ENCODE measurements at regions not wholly inside any gene's neighbourhood (a gene's known extent, or its start where the extent isn't known, plus 50 kb on each side); places are given as distances from the start of the nearest gene placed in this dataset.
"Not testable (repeated sequence)": the region's sequence is repeated elsewhere in the genome, so short reads cannot be mapped to it uniquely, and the experiment has no call there.

DNA sequence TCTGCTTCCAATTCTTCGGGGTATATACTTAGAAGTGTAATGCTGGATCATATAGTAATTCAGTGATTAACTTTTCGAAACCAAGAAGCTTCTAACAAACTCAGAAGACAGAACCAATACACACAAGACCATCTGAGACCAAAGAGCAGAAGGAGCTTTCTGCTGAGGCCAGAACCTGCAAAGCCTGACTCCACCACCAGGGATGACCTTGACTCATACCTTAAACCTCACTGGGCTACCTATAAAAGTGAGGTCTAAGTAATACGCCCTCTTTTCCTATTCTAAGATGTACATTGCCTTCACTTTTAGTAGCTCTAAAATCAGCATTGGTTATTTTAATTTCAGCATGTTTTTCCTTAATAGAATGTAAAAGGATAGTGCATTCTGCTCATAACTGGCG lies 84.8 kb downstream of the FOXF2 start:
- Mint-ChIP-seq H3K4me3 (no peak overlapping the region), H3K27ac (no peak overlapping the region), H3K4me1 (no peaks in the 10 kb centered on the region), H3K36me3 (ENCODE audit: low read depth) (no peaks in the 10 kb centered on the region), H3K27me3 (peaks cover 4% of the 10 kb centered on the region), H3K9me3 (no peaks in the 10 kb centered on the region)
- CTCF ChIA-PET = no interaction called here
- DNase-seq = no peak
- POLR2A ChIA-PET = no interaction called here

DNA sequence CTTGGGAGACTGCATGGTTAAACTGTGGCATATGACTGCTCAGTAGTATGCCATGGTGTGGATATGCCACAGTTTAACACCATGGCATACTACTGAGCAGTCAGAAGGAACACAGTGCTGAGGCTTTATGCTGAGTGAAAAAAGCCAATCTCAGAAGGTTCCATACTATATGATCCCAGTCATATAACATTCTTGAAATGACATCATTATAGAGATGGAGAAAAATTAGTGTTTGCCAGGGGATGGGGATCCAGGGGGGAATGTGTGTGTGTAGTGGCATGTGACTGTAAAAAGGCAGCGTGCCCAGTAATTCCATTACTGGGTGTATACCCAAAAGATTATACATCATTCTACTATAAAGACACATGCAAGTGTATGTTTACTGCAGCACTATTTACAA lies 85.8 kb downstream of the FOXF2 start:
- no peak for DNase-seq
- Mint-ChIP-seq H3K4me1 (no peaks in the 10 kb centered on the region), H3K27ac (no peak overlapping the region), H3K4me3 (no peak overlapping the region), H3K9me3 (no peaks in the 10 kb centered on the region), H3K36me3 (ENCODE audit: low read depth) (no peaks in the 10 kb centered on the region), H3K27me3 (peaks cover 1% of the 10 kb centered on the region)
- CTCF ChIA-PET = no interaction called here
- POLR2A ChIA-PET = no interaction called here

DNA sequence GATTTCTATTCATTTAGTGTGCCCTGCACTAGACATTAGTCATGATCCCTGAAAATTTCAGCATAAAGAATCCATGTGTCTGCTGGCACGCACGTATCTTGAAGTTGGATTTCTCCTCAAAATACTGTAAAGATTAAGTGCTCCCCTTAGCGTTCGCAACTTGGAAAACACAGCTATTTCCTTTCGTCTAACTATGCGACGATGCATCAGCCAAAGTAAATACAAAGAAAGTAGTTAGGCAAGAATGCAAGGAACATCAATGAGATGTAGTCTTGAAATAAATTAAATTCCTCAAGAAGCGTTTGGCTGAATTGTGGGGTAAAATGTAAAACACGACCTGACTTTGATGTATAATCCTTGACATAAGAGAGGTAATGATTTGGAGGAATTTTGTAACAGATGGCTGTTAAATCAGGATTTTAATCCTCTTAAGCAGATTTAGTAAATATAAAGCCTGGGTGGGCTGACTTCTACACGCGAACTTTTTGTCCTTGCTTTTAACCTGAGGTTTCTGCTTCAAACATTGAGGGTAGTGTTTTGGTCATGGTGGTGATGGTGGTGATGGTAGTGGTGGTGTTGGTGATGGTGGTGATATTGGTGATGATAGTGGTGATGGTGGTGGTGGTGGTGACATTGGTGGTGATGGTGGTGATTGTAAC lies 88.2 kb downstream of the FOXF2 start:
- ChIA-PET POLR2A (no interaction called here), CTCF (no interaction called here)
- Mint-ChIP-seq H3K4me1 (no peaks in the 10 kb centered on the region), H3K27me3 (peaks cover 8% of the 10 kb centered on the region), H3K36me3 (ENCODE audit: low read depth) (no peaks in the 10 kb centered on the region), H3K4me3 (no peak overlapping the region), H3K27ac (no peak overlapping the region), H3K9me3 (no peaks in the 10 kb centered on the region)
- no peak for DNase-seq

DNA sequence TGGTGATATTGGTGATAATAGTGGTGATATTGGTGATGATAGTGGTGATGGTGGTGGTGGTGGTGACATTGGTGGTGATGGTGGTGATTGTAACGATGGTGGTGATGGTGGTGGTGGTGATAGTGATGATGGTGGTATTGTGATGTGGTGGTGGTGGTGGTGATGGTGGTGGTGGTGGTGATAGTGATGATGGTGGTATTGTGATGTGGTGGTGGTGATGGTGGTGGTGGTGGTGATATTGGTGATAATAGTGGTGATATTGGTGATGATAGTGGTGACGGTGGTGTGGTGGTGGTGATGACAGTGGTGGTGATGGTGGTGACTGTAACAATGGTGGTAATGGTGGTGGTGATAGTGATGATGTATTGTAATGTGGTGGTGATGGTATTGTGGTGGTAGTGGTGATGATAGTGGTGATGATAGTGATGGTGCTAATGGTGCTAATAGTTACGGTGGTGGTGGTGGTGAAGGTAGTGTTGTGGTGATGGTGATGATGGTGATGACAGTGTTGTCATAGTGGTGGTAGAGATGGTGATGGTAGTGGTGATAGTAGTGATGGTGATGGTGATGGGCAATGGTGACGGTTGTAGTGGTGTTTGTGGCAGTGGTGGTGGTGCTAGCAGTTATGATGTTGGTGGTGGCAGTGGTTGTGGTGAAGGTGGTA lies 88.9 kb downstream of the FOXF2 start:
- POLR2A ChIA-PET; H3K4me3 Mint-ChIP-seq; CTCF ChIA-PET; H3K36me3 Mint-ChIP-seq (ENCODE audit: low read depth); H3K27me3 Mint-ChIP-seq; H3K4me1 Mint-ChIP-seq; H3K9me3 Mint-ChIP-seq; DNase-seq; H3K27ac Mint-ChIP-seq: not testable (repeated sequence)

DNA sequence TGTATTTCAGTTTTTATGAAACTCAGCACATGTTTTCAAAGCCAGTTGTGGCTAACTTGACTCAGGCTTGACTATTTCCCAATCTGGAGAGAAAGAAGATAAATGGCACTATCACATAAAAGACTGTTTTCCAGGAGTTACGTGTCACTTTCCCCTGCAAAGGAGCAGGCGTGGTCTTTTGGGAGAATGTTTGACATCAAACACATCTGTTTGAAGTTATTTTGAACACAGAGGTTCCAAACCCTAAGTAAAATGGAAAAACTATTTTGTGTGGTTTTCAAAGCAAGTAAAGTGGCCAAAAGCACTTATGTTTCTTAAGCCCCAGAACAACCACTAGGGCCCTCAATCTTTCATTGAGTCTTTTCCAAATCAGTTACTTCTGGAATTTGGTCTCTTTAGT lies 89.7 kb downstream of the FOXF2 start:
- Mint-ChIP-seq H3K9me3 (no peaks in the 10 kb centered on the region), H3K4me1 (no peaks in the 10 kb centered on the region), H3K27ac (no peak overlapping the region), H3K4me3 (no peak overlapping the region), H3K36me3 (ENCODE audit: low read depth) (no peaks in the 10 kb centered on the region), H3K27me3 (peaks cover 12% of the 10 kb centered on the region)
- ChIA-PET CTCF (no interaction called here), POLR2A (no interaction called here)
- DNase-seq = no peak

DNA sequence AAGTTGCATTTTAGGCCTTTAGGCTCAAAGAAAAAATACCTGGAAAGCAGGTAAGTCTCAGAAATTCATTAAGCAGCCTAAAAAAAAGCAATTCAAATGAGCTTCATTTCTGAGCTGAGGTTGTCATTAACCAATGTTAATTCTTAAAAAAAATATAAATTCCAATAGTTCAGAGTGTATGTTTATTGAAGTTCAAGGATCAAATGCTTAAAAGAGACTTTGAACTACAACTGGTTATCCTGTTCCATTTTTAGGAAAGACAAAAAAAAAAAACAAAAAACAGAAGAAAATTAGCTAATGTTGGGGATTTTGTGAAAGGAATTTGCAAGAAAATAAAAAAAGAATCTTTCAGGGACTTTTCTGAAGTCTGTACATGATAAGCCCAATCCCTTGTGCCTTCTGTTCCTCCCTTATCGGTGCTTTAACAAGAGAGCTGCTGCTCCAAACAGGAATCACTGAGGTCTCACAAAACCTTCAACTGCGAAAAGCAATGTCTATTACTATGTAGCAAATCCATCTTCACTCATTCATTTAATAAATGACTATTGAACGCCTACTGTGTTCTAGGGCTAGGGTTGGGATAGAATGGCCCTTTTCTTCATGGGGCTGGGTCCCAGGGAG lies 90.3 kb downstream of the FOXF2 start:
- Mint-ChIP-seq H3K9me3 (no peaks in the 10 kb centered on the region), H3K4me3 (no peak overlapping the region), H3K4me1 (no peaks in the 10 kb centered on the region), H3K36me3 (ENCODE audit: low read depth) (no peaks in the 10 kb centered on the region), H3K27ac (no peak overlapping the region), H3K27me3 (peaks cover 12% of the 10 kb centered on the region)
- CTCF ChIA-PET = no interaction called here
- POLR2A ChIA-PET = no interaction called here
- no peak for DNase-seq

DNA sequence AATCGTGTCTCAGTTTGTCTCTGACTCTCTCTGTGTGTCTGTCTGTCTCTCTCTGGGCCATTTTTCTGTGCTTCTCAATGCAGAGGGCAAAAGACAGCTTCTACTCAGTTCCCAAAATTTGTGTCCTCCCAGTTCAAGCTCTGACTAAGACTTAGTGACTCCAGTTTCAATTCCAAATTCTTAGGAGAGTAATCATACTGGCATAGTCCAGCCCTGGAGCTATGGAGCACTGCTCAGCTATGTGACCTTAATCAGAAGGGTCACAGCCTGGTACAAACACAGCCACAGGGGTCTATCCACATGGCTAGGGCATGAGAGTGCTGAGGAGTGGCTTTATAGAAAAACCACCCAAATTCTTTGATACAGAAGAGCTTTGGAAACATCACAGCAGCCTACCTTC lies 91.9 kb downstream of the FOXF2 start:
- Mint-ChIP-seq H3K4me3 (no peak overlapping the region), H3K27ac (no peak overlapping the region), H3K9me3 (no peaks in the 10 kb centered on the region), H3K36me3 (ENCODE audit: low read depth) (no peaks in the 10 kb centered on the region), H3K27me3 (peaks cover 17% of the 10 kb centered on the region), H3K4me1 (no peaks in the 10 kb centered on the region)
- DNase-seq = no peak
- CTCF ChIA-PET = interaction anchor here (1.3 kb wide), 1 partner anchor 12 kb away, joined by 4 read pairs; no protein-coding TSS in a partner anchor
- POLR2A ChIA-PET = no interaction called here

DNA sequence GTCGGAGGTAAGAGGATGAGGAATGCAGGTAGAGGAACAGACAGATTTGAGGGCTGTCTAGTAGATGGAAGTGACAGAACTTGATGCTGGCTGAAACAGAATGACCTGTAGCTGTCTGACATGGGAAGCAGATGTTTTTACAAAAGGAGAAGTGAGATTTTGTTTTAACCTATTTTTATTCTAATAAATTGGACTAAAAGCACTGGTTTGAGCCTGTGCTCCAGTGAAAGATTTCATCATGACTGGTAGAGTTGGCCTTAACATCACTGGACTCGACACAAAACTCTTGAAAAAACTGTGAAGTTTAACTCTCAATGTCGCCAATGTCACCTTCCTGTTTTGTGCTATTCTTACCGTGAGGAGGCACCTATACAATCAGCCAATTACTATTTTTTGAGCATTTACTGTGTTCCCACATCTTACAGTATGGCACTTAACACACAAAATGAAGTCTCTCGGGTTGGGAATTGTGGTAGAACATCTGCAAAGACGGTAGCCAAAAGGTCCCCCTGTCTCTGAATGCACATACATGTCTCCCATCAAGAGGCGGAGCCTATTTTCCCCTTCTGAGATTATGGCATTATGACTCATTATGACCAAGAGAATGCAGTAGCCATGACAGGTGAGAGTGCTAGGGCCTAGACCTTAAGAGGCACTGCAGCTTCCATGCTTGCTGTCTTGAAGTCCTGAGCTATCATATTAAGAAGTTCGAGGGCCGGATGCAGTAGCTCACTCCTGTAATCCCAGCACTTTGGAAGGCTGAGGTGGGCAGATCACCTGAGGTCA lies 93.2 kb downstream of the FOXF2 start:
- Mint-ChIP-seq H3K4me3 (no peak overlapping the region), H3K36me3 (ENCODE audit: low read depth) (no peaks in the 10 kb centered on the region), H3K9me3 (no peaks in the 10 kb centered on the region), H3K27ac (no peak overlapping the region), H3K27me3 (peaks cover 17% of the 10 kb centered on the region), H3K4me1 (no peaks in the 10 kb centered on the region)
- ChIA-PET CTCF (no interaction called here), POLR2A (no interaction called here)
- no peak for DNase-seq

DNA sequence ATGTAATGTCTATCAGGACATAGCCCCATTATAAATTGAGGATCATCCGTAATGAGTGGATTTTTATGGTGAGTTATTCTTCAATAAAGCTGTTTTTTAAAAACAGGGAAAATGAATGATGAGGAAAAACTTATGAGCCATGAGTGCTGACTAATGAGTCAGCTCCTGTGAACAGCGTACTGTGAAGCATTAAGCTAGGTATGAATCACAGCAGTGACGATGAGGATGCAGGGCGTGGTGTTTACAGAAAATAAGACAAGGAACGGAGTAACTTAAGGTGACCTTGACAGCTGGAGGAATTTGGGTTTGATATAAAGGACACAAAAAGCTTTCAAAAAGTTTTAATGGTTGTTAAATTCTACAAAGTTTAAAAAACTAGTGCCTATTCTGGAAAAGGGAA lies 96.3 kb downstream of the FOXF2 start:
- peaks cover 15% of the 10 kb centered on the region for H3K27me3 Mint-ChIP-seq
- no peaks in the 10 kb centered on the region for H3K4me1 Mint-ChIP-seq
- no peak overlapping the region for H3K27ac Mint-ChIP-seq
- ChIA-PET CTCF (no interaction called here), POLR2A (no interaction called here)
- no peak overlapping the region for H3K4me3 Mint-ChIP-seq
- H3K36me3 Mint-ChIP-seq (ENCODE audit: low read depth) = no peaks in the 10 kb centered on the region
- no peaks in the 10 kb centered on the region for H3K9me3 Mint-ChIP-seq
- no peak for DNase-seq

DNA sequence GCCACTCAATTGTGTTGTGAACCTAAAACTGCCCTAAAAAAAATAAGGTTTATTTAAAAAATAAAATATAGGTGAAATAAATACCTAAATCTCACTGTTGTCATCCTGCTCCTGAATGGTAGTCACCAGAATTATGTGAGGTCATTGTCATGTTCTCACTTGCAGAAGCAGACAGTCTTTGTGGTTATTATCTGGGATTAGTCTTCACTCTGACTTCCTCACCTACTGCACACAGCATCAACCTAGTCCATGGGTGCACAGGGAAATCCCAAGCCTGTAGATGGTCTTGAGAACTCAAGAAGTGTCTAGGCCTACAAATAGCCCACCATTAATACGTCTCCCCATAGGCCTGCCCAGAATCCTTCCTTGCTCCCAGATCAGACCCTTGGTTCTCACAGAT lies 97.0 kb downstream of the FOXF2 start:
- no peak overlapping the region for H3K27ac Mint-ChIP-seq
- H3K9me3 Mint-ChIP-seq = no peaks in the 10 kb centered on the region
- POLR2A ChIA-PET = no interaction called here
- no peak overlapping the region for H3K4me3 Mint-ChIP-seq
- CTCF ChIA-PET = no interaction called here
- no peaks in the 10 kb centered on the region for H3K36me3 Mint-ChIP-seq (ENCODE audit: low read depth)
- DNase-seq = no peak
- H3K4me1 Mint-ChIP-seq = no peaks in the 10 kb centered on the region
- peaks cover 15% of the 10 kb centered on the region for H3K27me3 Mint-ChIP-seq

DNA sequence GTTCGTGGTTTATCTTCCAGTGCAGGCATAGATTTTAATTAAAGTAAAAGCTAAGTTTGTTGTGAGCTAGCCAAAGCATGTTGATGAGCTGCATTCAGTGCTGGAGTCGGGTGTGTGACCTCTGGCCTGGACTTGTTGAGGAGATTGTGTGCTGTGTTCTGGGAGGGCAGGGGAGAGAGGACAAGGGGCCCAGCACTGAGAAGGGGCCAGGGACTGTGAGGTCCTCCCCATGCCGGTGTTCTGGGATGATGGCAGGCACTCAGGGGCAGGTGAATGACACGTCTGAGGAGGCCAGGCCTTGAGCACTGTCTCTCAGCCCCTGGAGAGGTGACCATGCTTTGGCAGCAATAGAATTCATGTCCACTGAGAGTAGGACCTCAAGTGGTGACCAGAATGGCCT lies 97.9 kb downstream of the FOXF2 start:
- no peak overlapping the region for H3K4me3 Mint-ChIP-seq
- ChIA-PET POLR2A (no interaction called here), CTCF (no interaction called here)

DNA sequence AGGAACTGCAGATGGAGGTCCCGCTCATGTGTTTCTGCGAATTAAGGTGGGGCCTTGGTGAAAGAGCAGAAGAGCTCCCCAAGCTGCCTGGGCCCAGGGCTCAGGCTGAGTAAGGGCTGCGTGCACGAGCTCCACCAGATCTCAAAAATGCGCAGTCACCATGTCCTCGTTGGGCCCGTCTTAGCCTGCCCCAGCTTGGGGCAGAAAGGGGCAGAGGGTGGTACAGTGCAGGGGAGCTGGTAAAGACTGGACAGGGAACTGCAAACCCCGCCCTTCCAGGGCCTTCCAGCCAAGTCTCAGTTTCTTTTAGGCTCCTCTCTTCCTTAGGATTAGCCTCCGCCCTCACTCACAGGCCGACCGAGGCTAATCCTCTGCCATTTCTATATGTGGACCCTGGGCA lies 101.6 kb downstream of the FOXF2 start:
- Mint-ChIP-seq H3K27me3 (no peaks in the 10 kb centered on the region), H3K4me1 (no peaks in the 10 kb centered on the region), H3K9me3 (peaks cover 3% of the 10 kb centered on the region), H3K27ac (no peak overlapping the region), H3K4me3 (no peak overlapping the region), H3K36me3 (ENCODE audit: low read depth) (no peaks in the 10 kb centered on the region)
- CTCF ChIA-PET = no interaction called here
- POLR2A ChIA-PET = no interaction called here
- no peak for DNase-seq

More for the DNA sequence above, 97.9 kb downstream of the FOXF2 start:
- Mint-ChIP-seq H3K4me1 (no peaks in the 10 kb centered on the region), H3K9me3 (no peaks in the 10 kb centered on the region), H3K36me3 (ENCODE audit: low read depth) (no peaks in the 10 kb centered on the region), H3K27ac (no peak overlapping the region), H3K27me3 (peaks cover 9% of the 10 kb centered on the region)
- no peak for DNase-seq

DNA sequence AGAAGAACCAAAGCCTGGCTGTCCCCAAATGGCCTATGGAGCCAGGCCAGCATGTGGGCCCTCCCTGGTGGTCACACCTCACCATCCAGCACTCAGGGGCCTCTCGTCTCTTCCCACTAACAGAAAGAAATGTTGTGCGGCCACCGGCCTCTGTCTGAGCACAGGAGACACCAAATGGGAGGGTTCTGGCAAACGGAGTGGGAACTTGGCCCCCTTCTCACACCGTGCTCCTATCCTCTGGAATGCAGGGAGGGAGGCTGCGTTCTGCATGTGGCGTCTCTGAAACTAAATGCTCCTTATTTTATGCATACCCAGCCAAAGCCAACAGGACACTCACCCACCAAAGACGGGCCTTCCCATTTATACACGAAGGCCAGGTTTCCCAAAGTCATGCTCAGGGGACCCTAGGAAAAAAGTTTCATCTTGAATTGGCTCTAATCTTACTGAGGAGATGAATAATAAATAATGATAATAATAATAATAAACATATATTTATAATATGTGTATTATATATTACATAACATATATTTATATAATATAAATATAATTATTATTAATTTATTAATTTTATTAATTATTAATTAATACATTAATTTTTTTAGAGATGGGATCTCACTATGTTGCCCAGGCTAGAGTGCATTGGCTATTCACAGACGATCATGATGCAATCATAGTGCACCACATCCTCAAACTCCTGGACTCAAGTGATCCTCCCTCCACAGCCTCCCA lies 102.4 kb downstream of the FOXF2 start:
- CTCF ChIA-PET = no interaction called here
- Mint-ChIP-seq H3K4me3 (no peak overlapping the region), H3K36me3 (ENCODE audit: low read depth) (peaks cover 2% of the 10 kb centered on the region), H3K27ac (no peak overlapping the region), H3K27me3 (no peaks in the 10 kb centered on the region), H3K4me1 (no peaks in the 10 kb centered on the region), H3K9me3 (peaks cover 8% of the 10 kb centered on the region)
- DNase-seq = no peak
- POLR2A ChIA-PET = interaction anchor here (0.6 kb wide), 1 partner anchor 606 kb away, joined by 4 read pairs; no protein-coding TSS in a partner anchor
